Activated B cell treated with CpG ODN at 0.5 μM for 24 hours (primary cell): ENCODE measurements at regions not wholly inside any gene's neighbourhood (a gene's known extent, or its start where the extent isn't known, plus 50 kb on each side); places are given as distances from the start of the nearest gene placed in this dataset.
"Not testable (repeated sequence)": the region's sequence is repeated elsewhere in the genome, so short reads cannot be mapped to it uniquely, and the experiment has no call there.

Experiments used
- ATAC-seq: fragments of 200-7000 bp; cut with Tn5 transposase; one replicate; pipeline ENCODE4 v1.10.0; 2021; ENCODE audit warnings: low read depth, mild to moderate bottlenecking, moderate library complexity
- CTCF ChIA-PET: fragments of 350-600 bp; sonication (Branson Sonifier 250); formaldehyde crosslinking; loops from one replicate; lab custom pipeline; 2021; ENCODE audit warnings: antibody characterized with exemption; lab: Charles Lee
- POLR2A ChIA-PET: fragments of 350-600 bp; sonication (Branson Sonifier 250); formaldehyde crosslinking; loops from one replicate; lab custom pipeline; 2021; ENCODE audit warnings: antibody characterized with exemption; lab: Charles Lee
- DNase-seq: peaks from one replicate; pipeline ENCODE4 v3.0.0; 2022
- H3K27ac Mint-ChIP-seq: one replicate; pipeline ENCODE4 v1.8.0; 2020; ENCODE audit warnings: mixed read lengths
- H3K27me3 Mint-ChIP-seq: one replicate; pipeline ENCODE4 v1.8.0; 2021; ENCODE audit warnings: mixed read lengths
- H3K36me3 Mint-ChIP-seq: one replicate; pipeline ENCODE4 v1.8.0; 2021; ENCODE audit warnings: low read depth, mixed read lengths
- H3K4me1 Mint-ChIP-seq: one replicate; pipeline ENCODE4 v1.8.0; 2021; ENCODE audit warnings: mixed read lengths
- H3K4me3 Mint-ChIP-seq: one replicate; pipeline ENCODE4 v1.8.0; 2020; ENCODE audit warnings: mild to moderate bottlenecking, mixed read lengths
- H3K9me3 Mint-ChIP-seq: one replicate; pipeline ENCODE4 v1.8.0; 2020; ENCODE audit warnings: mixed read lengths
- intact Hi-C: fragments of 100-400 bp; cut with micrococcal nuclease; formaldehyde crosslinking; loops from one replicate; pipeline ENCODE4 v1.15.1; 2024
- TF ChIP-seq, protein P1 (sequence below): fragments of 200-600 bp; IDR thresholded peaks from one replicate; pipeline ENCODE4 v1.8.0; 2022; ENCODE audit warnings: antibody characterized with exemption, mild to moderate bottlenecking

DNA sequence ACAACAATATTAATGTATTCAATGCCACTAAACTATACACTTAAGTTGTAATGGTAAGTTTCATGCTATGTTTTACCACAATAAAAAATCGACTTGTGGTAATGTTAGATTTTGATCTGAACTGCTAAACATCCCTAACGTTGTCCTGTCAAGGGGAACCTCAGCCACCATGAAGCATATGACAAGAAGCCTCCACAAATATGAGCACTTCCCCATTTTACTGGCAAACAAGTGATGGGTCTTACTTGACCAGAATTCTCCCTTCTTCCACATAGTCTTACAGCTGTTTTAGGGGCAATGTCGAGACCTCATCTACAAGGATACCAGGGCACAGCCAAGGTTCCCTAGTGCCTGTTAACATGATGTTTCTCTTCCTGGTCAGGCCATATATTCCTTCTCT lies 124.2 kb upstream of the ABI3BP start:
- POLR2A ChIA-PET, result no interaction called here

DNA sequence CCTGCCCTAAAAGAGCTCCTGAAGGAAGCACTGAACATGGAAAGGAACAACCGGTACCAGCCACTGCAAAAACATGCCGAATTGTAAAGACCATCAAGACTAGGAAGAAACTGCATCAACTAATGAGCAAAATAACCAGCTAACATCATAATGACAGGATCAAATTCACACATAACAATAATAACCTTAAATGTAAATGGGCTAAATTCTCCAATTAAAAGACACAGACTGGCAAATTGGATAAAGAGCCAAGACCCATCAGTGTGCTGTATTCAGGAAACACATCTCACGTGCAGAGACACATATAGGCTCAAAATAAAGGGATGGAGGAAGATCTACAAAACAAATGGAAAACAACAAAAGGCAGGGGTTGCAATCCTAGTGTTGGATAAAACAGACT lies 117.1 kb upstream of the ABI3BP start:
- ATAC-seq, POLR2A ChIA-PET, DNase-seq, intact Hi-C loops, H3K36me3 Mint-ChIP-seq, H3K27me3 Mint-ChIP-seq, CTCF ChIA-PET, H3K4me1 Mint-ChIP-seq, H3K27ac Mint-ChIP-seq, H3K4me3 Mint-ChIP-seq: not testable (repeated sequence)
- H3K9me3 Mint-ChIP-seq, result peaks cover 18% of the 10 kb centered on the region

More for the DNA sequence above, 124.2 kb upstream of the ABI3BP start:
- no peaks in the 10 kb centered on the region for H3K27me3 Mint-ChIP-seq
- H3K27ac Mint-ChIP-seq, result no peak overlapping the region
- no peak for ATAC-seq
- H3K36me3 Mint-ChIP-seq, result no peaks in the 10 kb centered on the region
- CTCF ChIA-PET, result no interaction called here
- no peak overlapping the region for H3K4me3 Mint-ChIP-seq
- H3K4me1 Mint-ChIP-seq, result no peaks in the 10 kb centered on the region
- DNase-seq, result no peak
- no peaks in the 10 kb centered on the region for H3K9me3 Mint-ChIP-seq
- intact Hi-C loops, result no loop called here
- TF ChIP-seq, protein P1, sequence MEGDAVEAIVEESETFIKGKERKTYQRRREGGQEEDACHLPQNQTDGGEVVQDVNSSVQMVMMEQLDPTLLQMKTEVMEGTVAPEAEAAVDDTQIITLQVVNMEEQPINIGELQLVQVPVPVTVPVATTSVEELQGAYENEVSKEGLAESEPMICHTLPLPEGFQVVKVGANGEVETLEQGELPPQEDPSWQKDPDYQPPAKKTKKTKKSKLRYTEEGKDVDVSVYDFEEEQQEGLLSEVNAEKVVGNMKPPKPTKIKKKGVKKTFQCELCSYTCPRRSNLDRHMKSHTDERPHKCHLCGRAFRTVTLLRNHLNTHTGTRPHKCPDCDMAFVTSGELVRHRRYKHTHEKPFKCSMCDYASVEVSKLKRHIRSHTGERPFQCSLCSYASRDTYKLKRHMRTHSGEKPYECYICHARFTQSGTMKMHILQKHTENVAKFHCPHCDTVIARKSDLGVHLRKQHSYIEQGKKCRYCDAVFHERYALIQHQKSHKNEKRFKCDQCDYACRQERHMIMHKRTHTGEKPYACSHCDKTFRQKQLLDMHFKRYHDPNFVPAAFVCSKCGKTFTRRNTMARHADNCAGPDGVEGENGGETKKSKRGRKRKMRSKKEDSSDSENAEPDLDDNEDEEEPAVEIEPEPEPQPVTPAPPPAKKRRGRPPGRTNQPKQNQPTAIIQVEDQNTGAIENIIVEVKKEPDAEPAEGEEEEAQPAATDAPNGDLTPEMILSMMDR, result no peak

DNA sequence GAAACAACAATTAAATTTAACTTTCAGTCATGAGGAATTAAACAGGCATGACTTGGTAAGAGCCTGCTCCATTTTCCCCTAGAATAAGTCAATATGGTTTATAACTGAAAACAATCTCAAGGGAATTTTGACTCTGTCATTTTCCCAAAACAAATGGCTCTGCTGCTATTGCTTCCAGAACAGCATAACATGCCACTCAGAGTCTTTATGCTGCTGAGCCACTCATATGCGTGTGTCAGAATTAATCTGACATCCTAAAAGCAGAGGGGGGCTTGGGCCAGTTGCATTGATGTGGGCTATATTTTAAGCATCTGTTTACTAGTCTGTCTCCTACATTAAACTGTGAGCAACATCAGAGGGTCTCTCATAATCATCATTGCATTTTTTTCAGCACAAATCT lies 111.1 kb upstream of the ABI3BP start:
- Mint-ChIP-seq H3K4me3 (no peak overlapping the region), H3K27ac (no peak overlapping the region), H3K27me3 (peaks cover 5% of the 10 kb centered on the region), H3K36me3 (no peaks in the 10 kb centered on the region), H3K9me3 (peaks cover 9% of the 10 kb centered on the region), H3K4me1 (no peaks in the 10 kb centered on the region)
- ChIA-PET POLR2A (no interaction called here), CTCF (no interaction called here)
- DNase-seq, result no peak
- ATAC-seq, result no peak
- TF ChIP-seq, protein P1, result no peak
- intact Hi-C loops, result no loop called here

DNA sequence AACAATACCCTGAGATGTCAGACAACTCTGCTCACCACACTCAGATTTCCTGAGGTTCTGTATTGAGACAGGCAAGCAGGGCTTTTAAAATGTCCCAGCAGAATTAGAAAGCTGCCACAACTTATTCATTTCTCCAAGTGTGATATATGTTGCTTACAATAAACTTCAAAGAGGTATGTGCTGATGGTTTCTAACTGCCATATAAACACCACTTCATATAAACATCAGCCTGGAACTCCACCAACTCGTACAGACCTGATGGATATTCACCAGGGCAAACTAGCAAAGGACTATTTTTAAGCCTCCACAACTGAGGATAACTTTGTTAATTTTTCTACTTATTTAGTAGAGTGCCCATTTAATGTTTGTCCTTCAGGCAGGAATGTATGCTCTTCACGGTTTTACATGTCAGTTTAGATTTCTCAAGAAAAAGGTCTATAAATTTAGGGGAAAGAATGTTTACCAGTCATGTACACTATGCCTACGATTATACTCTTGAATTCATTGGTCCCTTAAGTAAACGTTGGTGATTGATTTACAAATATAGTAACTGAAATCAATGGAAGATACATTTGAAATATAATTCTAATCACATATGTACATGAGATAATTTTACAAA lies 109.6 kb upstream of the ABI3BP start:
- TF ChIP-seq, protein P1, result no peak
- no peaks in the 10 kb centered on the region for H3K4me1 Mint-ChIP-seq
- ChIA-PET CTCF (no interaction called here), POLR2A (no interaction called here)
- H3K27me3 Mint-ChIP-seq, result peaks cover 9% of the 10 kb centered on the region
- peaks cover 5% of the 10 kb centered on the region for H3K9me3 Mint-ChIP-seq
- DNase-seq, result no peak
- no peak for ATAC-seq
- no peak overlapping the region for H3K27ac Mint-ChIP-seq
- H3K4me3 Mint-ChIP-seq, result no peak overlapping the region
- no peaks in the 10 kb centered on the region for H3K36me3 Mint-ChIP-seq
- intact Hi-C loops, result no loop called here

DNA sequence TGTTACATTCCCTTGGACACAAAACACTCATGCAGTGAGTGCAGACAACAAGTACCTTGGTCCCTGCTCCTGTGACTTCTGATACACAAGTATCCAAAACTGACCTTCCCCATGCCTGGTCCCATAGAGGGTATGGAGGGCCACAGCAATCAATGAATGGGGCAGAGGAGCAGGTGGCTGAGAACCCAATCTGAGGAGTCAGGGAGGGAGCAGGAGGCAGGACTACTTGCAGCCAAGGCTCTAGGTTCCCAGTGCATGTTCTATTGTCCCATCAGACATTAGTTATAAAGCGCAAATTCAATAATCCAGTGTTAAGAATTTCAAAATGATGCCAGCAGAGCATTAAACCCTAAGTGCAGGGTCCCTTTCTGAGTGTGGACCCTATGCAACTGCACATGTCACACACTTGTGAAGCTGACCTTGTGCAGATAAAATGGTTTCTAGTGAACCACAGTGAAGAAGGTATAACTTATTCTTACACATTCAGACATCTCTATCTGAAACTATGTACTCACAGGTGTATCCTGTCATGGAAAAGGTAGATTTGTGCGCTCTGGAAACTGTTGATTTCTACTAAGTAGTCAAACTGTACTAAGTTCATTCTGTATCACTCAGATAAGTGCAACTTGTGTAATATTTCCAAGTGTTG lies 107.3 kb upstream of the ABI3BP start:
- H3K36me3 Mint-ChIP-seq, result no peaks in the 10 kb centered on the region
- intact Hi-C loops, result no loop called here
- POLR2A ChIA-PET, result no interaction called here

More for the DNA sequence above, 107.3 kb upstream of the ABI3BP start:
- DNase-seq (no peak), ATAC-seq (no peak)
- Mint-ChIP-seq H3K27me3 (peaks cover 9% of the 10 kb centered on the region), H3K4me1 (no peaks in the 10 kb centered on the region), H3K4me3 (no peak overlapping the region), H3K9me3 (no peaks in the 10 kb centered on the region), H3K27ac (no peak overlapping the region)
- CTCF ChIA-PET, result no interaction called here
- TF ChIP-seq, protein P1, result no peak
